Astrocyte of the spinal cord (primary cell): ENCODE measurements at regions not wholly inside any gene's neighbourhood (a gene's known extent, or its start where the extent isn't known, plus 50 kb on each side); places are given as distances from the start of the nearest gene placed in this dataset.

Experiments used
- DNase-seq: peaks from one replicate; pipeline ENCODE4 v3.0.0; 2011; ENCODE audit warnings: low read depth, low spot score
- H3K4me3 ChIP-seq: 2 replicates; pipeline ENCODE4 v1.5.1; 2011; ENCODE audit warnings: low read depth, mild to moderate bottlenecking, low read length, moderate library complexity
- in situ Hi-C: cut with HindIII; loops from 2 replicates; pipeline ENCODE4 v1.10.0; 2017; ENCODE audit warnings: low sequenced_read_pairs
- TF ChIP-seq, protein P1 (sequence below): IDR thresholded peaks from 2 replicates; pipeline ENCODE4 v1.5.1; 2012; ENCODE audit warnings: low read depth, mild to moderate bottlenecking, low read length, inconsistent platforms

DNA sequence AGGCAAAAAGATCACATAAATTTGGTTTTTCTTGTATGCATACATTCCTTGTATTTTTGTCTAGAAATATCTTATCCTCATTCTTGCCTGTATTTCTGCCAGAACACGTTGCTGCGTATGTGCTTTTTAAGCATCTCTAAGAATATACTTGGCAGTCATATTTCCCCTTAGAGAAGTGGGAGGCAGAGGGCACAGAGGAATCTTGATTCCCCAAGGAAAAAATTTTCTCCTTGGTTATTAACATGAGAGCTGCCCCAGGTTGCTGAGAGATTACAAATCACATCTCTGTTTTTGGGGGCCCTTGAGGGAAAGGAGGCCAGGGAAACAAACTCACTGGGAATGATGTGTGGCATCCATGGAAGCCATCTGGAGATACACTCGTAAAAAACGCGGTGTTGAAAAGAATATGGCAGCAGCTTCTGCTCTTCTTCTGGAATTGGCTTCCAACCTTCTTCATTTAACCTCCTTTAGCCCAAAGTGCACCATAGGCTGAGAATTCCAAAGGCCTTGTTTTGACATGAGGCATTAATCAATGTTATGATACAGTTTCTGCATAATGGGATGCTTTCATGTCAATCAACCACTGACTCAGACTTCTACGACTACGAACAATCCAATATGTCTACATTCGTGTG is 684.3 kb upstream of the SORCS1 start:
- DNase-seq, result no peak
- in situ Hi-C loops, result no loop called here
- H3K4me3 ChIP-seq, result no peak overlapping the region
- TF ChIP-seq, protein P1, sequence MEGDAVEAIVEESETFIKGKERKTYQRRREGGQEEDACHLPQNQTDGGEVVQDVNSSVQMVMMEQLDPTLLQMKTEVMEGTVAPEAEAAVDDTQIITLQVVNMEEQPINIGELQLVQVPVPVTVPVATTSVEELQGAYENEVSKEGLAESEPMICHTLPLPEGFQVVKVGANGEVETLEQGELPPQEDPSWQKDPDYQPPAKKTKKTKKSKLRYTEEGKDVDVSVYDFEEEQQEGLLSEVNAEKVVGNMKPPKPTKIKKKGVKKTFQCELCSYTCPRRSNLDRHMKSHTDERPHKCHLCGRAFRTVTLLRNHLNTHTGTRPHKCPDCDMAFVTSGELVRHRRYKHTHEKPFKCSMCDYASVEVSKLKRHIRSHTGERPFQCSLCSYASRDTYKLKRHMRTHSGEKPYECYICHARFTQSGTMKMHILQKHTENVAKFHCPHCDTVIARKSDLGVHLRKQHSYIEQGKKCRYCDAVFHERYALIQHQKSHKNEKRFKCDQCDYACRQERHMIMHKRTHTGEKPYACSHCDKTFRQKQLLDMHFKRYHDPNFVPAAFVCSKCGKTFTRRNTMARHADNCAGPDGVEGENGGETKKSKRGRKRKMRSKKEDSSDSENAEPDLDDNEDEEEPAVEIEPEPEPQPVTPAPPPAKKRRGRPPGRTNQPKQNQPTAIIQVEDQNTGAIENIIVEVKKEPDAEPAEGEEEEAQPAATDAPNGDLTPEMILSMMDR, result no peak

DNA sequence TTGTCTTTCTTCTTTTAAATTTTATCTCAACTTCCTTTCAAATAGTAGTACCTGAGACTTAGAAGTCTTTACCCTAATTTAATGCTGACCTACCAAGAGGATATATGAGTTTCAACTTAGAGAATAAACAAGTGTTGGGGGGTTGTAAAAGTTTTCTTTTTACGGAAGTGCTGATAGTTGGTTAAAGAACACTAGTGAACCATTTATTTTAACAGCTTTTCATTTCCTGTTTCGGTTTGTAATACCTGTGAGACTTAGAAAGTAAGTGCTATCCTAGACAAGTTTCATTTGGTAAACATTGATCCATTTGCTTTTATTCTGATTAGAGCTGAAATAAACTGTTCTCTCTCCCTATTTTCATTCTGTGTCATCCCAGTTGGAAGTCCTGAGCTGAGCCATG is 683.1 kb upstream of the SORCS1 start:
- no peak overlapping the region for H3K4me3 ChIP-seq
- no peak for DNase-seq
- in situ Hi-C loops, result no loop called here
- TF ChIP-seq, protein P1, result no peak

DNA sequence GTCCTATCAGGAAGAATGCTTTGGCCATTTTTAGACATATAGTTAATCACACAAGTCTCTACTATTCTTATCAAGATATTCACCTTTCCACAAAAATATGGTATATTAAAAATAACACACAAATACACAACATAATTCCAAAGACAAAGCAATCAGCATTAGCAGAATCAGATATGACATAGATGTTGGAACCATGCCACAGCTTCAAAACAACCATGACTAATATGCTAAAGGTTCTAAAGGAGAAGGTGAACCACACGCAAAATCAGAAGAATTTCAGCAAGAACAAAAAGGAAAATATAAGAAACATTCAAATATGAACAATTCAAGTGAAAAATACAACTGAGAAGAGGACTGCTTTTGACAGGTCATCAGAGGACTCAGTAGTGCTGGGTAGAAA is 670.2 kb upstream of the SORCS1 start:
- no peak for DNase-seq
- TF ChIP-seq, protein P1, result no peak
- in situ Hi-C loops, result no loop called here
- H3K4me3 ChIP-seq, result no peak overlapping the region

DNA sequence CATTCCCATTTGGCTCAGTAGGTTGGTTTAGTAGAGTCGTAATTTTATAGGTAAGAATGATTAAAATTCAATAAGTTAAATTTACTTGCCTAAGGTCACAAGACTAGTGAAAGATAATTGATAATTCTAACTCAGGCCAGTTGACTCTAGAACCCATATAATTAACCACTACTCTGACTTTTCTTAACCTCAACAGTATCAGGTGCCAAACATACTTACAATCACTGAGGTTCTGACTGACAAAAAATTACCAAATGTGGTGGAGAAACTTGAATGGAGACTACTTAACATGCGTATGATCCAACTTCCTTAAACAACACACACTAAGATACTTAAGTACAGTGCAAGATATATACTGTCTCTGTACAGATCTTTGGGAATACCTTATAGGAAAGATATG is 667.3 kb upstream of the SORCS1 start:
- DNase-seq, result no peak
- no peak overlapping the region for H3K4me3 ChIP-seq
- TF ChIP-seq, protein P1, result no peak
- in situ Hi-C loops, result no loop called here

DNA sequence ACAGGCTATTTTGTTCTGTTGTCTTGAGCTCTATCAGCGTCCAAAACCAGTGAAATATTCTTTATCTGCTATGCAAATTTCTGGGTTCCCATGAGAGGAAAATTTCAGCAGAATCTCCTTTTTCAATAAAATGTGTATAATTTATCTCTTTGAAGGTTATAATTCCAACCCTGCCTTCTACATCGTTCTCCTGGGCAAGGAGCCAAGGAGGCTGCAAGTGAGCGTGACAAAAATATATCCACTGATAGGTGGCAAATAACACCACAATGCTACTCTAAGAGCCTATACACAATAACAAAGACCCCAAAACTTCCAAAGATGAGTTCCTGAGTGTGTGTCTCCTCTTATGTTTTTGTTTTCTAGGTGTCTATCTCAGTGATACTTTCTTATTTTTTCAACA is 664.7 kb upstream of the SORCS1 start:
- in situ Hi-C loops, result no loop called here
- no peak overlapping the region for H3K4me3 ChIP-seq
- DNase-seq, result no peak
- TF ChIP-seq, protein P1, result no peak

DNA sequence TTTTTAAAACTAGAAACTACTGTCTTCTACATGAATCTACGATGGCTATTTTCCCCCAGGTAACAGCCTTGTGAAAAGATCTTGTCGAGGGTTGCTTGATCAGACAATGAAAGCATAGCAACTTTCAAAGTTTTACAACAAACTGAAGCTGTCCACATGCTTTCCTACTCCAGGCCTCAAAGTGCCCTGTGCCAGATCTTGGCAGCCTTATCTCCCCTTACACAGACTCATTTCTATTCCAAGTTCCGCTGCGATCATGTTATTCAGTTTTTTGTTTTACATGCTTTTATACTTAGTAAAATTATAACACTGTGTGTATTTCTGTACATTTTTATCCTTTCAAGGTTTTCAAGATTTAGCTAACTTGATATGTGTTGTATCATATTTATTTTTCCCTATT is 661.7 kb upstream of the SORCS1 start:
- no peak for DNase-seq
- TF ChIP-seq, protein P1, result no peak
- in situ Hi-C loops, result no loop called here
- no peak overlapping the region for H3K4me3 ChIP-seq
